ENCODE measurements at regions not wholly inside any gene's neighbourhood (a gene's known extent, or its start where the extent isn't known, plus 50 kb on each side); places are given as distances from the start of the nearest gene placed in this dataset.

DNA sequence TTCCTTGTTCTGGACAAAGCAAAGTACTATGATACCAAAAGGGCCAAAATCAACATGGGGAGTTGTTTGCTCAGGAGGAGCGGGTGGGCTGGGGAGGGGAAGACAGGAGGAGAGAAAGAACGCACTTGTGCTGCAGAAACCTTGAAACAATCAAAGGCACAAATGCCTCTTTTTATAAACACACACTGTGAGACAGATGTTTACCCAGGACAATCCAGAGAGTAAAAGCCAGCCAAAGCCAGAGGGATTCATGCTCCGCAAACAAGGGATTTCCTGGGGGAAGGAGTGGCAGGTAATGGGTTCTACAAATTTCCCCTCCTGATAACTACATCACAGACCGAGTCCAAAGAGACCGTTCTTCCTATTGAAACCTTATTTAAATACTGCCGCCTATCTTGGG lies 323.5 kb upstream of the SKOR2 start:
- TF ChIP-seq, protein P1, sequence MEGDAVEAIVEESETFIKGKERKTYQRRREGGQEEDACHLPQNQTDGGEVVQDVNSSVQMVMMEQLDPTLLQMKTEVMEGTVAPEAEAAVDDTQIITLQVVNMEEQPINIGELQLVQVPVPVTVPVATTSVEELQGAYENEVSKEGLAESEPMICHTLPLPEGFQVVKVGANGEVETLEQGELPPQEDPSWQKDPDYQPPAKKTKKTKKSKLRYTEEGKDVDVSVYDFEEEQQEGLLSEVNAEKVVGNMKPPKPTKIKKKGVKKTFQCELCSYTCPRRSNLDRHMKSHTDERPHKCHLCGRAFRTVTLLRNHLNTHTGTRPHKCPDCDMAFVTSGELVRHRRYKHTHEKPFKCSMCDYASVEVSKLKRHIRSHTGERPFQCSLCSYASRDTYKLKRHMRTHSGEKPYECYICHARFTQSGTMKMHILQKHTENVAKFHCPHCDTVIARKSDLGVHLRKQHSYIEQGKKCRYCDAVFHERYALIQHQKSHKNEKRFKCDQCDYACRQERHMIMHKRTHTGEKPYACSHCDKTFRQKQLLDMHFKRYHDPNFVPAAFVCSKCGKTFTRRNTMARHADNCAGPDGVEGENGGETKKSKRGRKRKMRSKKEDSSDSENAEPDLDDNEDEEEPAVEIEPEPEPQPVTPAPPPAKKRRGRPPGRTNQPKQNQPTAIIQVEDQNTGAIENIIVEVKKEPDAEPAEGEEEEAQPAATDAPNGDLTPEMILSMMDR (IDR thresholded peaks at IDR 0.05) = no peak
- Mint-ChIP-seq H3K4me1 (ENCODE audit: low read depth) (no peaks in the 10 kb centered on the region), H3K27me3 (ENCODE audit: low read depth) (peaks cover 15% of the 10 kb centered on the region), H3K9me3 (ENCODE audit: low read depth) (no peaks in the 10 kb centered on the region), H3K27ac (ENCODE audit: unreplicated experiment) (no peak overlapping the region), H3K4me3 (ENCODE audit: unreplicated experiment) (no peak overlapping the region), H3K36me3 (ENCODE audit: low read depth) (no peaks in the 10 kb centered on the region)
- no peak for DNase-seq (ENCODE audit: low spot score)

DNA sequence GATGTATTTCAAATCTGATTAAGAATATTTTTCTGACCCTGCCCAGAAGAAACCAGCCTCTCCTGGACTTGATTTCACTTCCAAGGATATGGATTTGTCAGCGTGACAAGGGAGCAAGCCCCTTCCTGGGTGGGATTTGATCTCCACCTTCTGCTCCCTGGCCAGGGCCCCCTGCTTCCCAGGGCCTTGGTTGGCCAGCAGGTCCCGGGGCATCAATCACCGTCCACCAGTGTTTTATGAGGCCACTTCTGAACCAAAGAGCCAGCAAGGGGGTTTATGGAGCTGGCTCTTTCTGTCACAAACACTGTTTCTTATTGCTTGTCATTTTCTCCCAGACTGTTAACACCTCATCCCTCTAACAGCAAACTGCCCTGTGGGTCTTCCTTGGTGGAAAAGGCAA lies 320.5 kb upstream of the SKOR2 start:
- no peaks in the 10 kb centered on the region for H3K9me3 Mint-ChIP-seq (ENCODE audit: low read depth)
- H3K27ac Mint-ChIP-seq (ENCODE audit: unreplicated experiment) = no peak overlapping the region
- no peak overlapping the region for H3K4me3 Mint-ChIP-seq (ENCODE audit: unreplicated experiment)
- H3K36me3 Mint-ChIP-seq (ENCODE audit: low read depth) = no peaks in the 10 kb centered on the region
- no peak for DNase-seq (ENCODE audit: low spot score)
- TF ChIP-seq, protein P1 (IDR thresholded peaks at IDR 0.05) = no peak
- peaks cover 11% of the 10 kb centered on the region for H3K27me3 Mint-ChIP-seq (ENCODE audit: low read depth)
- no peaks in the 10 kb centered on the region for H3K4me1 Mint-ChIP-seq (ENCODE audit: low read depth)

DNA sequence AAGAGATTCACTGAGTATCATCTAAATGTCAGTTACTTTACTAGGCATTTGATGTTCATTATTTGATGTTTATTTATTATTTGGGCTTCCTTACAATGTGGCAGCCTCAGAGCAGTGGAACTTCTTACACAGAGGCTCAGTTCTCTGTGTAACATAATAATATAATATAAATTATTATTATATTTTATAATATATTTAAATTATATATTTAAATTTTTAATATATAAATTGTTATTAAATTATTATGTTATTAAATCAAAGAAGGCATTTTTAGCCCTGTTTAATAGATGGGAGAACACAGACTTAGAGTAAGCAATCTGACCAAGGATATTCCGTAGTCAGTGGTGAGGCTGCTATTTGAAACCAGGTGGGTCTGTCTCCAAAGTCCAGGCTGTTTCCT lies 315.3 kb upstream of the SKOR2 start:
- Mint-ChIP-seq H3K27me3 (ENCODE audit: low read depth) (peaks cover 4% of the 10 kb centered on the region), H3K4me1 (ENCODE audit: low read depth) (no peaks in the 10 kb centered on the region), H3K36me3 (ENCODE audit: low read depth) (no peaks in the 10 kb centered on the region), H3K9me3 (ENCODE audit: low read depth) (peaks cover 9% of the 10 kb centered on the region), H3K27ac (ENCODE audit: unreplicated experiment) (no peak overlapping the region), H3K4me3 (ENCODE audit: unreplicated experiment) (no peak overlapping the region)
- TF ChIP-seq, protein P1 (IDR thresholded peaks at IDR 0.05) = no peak
- DNase-seq (ENCODE audit: low spot score) = no peak

DNA sequence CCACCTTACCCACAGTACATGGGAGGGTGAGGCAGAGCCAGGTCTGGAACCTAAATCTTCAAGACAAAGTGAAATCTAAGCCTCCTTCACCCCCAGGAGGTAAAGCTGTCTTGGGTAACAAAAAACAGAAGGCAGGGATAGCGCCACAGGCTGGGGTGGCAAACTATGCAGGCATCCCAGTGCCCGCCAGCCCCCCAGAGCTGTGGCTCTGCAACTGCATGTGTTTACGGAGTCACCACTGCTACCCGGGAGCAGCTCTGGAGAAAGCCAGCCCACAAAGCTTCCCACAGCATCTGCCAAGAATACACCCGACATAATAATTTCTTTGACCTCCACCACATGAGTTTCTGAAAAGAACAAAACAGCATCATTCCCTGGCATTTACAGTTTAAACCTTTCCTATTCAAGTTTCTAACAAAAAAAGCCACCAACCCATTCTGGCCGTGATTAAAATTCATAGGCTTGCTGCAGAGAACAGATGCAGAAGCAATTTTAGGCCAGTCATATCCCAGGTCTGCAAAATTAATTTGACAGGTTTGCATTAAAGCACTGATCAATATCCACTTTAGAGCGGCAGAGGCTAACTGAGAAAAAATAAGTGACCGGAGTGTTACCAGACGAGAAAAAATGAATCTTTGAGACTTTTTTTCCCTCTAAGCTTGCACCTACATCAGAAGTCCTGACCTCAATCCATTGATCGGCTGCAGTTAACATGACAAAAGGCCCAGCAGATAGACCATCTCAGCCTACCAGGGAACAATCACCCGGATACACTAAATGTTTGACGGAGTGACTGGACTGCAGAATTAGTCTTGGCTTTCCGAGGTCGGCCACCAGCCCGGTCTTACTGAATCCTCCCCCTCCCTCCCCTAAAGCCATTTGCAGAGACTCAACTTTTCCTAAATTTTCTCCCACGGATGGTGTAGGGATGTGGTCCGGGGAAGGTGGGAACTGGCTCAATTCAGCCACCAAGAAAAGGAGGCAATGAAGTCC lies 309.6 kb upstream of the SKOR2 start:
- no peak overlapping the region for H3K4me3 Mint-ChIP-seq (ENCODE audit: unreplicated experiment)
- DNase-seq (ENCODE audit: low spot score) = no peak
- TF ChIP-seq, protein P1 (IDR thresholded peaks at IDR 0.05) = no peak
- H3K27me3 Mint-ChIP-seq (ENCODE audit: low read depth) = peaks cover 41% of the 10 kb centered on the region
- no peaks in the 10 kb centered on the region for H3K4me1 Mint-ChIP-seq (ENCODE audit: low read depth)
- no peak overlapping the region for H3K27ac Mint-ChIP-seq (ENCODE audit: unreplicated experiment)
- H3K36me3 Mint-ChIP-seq (ENCODE audit: low read depth) = no peaks in the 10 kb centered on the region
- peaks cover 9% of the 10 kb centered on the region for H3K9me3 Mint-ChIP-seq (ENCODE audit: low read depth)

DNA sequence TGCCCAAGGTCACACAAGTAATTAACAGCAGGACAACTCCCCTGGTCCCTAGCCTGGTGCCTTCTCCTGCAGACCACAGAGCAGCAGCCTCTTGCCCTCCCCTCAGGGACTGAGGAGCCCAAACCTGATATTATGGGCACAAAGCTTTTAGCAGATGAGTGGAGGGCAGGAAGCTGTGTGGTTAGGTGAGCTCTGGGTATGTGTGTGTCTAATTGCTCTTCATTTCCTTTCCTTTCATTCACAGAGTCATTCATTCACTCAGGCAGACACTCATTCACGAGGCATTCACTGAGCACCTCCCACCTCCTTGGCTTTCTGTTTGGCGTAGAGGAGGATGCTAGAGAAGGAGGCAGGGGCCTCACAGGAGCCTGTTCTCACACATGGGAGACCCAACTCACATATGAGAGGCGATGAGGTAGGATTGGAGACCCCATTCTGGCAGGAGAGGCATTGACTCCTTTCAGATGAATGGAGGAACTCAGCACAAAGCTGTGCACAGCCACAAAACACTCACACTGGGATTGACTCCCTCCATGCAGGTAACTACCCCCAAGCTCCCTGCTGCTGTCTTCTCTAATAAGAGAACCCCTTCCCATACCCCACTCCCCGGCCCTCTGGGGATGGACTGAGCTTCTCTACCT lies 306.8 kb upstream of the SKOR2 start:
- H3K9me3 Mint-ChIP-seq (ENCODE audit: low read depth) = no peaks in the 10 kb centered on the region
- H3K36me3 Mint-ChIP-seq (ENCODE audit: low read depth) = no peaks in the 10 kb centered on the region
- H3K4me3 Mint-ChIP-seq (ENCODE audit: unreplicated experiment) = no peak overlapping the region
- DNase-seq (ENCODE audit: low spot score) = no peak
- H3K4me1 Mint-ChIP-seq (ENCODE audit: low read depth) = no peaks in the 10 kb centered on the region
- TF ChIP-seq, protein P1 (IDR thresholded peaks at IDR 0.05) = no peak
- H3K27ac Mint-ChIP-seq (ENCODE audit: unreplicated experiment) = no peak overlapping the region
- peaks cover 41% of the 10 kb centered on the region for H3K27me3 Mint-ChIP-seq (ENCODE audit: low read depth)

All from chondrocyte (in vitro differentiated cells).